ENCODE measurements at regions not wholly inside any gene's neighbourhood (a gene's known extent, or its start where the extent isn't known, plus 50 kb on each side); places are given as distances from the start of the nearest gene placed in this dataset.
A peak's percentile ranks its signal among the peaks of the same experiment; 100 is the strongest.

DNA sequence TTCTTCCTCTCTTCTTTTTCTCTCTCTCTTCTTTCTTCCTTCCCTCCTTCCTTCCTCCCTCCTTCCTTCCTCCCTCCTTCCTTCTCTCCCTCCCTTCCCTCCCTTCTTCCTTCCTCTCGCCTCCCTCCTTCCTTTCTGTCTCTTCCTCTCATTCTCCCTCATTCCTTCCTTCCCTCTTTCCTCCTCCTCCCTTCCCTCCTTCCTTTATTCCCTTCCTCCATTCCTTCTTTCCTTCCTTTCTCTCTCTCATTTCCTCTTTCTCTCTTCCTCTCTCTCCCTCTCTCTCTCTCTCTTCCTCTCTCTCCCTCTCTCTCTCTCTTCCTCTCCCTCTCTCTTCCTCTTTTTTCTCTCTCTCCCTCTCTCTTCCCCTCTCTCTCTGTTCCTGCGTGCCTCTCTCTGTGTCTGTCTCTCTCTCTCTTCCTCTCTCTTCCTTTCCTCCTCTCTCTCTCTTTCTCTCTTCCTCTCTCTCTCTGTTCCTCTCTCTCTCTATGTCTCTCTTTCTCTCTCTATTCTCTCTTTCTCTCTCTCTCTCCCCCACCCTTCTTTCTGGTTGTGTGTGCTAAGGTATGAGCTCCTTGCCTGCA is 80.1 kb upstream of the PFKP start:
- Histone ChIP-seq H3K4me3 (ENCODE audit: low read depth, low read length) (no peak overlapping the region), H3K27ac (no peak overlapping the region), H3K36me3 (replicated peaks) (no peaks in the 10 kb centered on the region), H3K27me3 (replicated peaks) (no peaks in the 10 kb centered on the region)
- TF ChIP-seq, protein P1, sequence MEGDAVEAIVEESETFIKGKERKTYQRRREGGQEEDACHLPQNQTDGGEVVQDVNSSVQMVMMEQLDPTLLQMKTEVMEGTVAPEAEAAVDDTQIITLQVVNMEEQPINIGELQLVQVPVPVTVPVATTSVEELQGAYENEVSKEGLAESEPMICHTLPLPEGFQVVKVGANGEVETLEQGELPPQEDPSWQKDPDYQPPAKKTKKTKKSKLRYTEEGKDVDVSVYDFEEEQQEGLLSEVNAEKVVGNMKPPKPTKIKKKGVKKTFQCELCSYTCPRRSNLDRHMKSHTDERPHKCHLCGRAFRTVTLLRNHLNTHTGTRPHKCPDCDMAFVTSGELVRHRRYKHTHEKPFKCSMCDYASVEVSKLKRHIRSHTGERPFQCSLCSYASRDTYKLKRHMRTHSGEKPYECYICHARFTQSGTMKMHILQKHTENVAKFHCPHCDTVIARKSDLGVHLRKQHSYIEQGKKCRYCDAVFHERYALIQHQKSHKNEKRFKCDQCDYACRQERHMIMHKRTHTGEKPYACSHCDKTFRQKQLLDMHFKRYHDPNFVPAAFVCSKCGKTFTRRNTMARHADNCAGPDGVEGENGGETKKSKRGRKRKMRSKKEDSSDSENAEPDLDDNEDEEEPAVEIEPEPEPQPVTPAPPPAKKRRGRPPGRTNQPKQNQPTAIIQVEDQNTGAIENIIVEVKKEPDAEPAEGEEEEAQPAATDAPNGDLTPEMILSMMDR (IDR thresholded peaks at IDR 0.05; ENCODE audit: low read depth, low read length, missing control alignments) = no peak
- in situ Hi-C loops (cut with HindIII; ENCODE audit: low pct_ligation_motif_present, low sequenced_read_pairs) = no loop called here
- no peak for DNase-seq

DNA sequence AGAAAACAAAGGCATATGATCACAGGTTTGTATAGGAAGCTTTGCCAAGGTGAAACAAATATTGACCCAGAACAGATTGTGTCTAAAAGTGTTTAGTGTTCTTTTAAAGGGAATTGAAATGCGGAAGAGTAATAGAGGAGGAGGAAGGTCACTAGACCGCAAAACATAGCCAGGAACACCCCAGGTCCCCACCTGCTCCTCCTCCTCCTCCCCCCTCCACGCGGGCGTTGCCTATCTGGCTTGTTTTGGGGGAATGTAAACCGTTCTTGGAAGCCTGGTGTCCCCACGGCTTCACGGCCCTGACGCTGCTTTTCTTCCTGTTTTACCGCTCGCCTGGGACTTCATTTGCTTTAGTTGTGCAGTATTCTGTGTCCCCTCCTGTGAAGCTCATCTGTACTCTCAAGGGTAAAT is 81.0 kb upstream of the PFKP start:
- no peak overlapping the region for H3K4me3 ChIP-seq (ENCODE audit: low read depth, low read length)
- no peak for DNase-seq

DNA sequence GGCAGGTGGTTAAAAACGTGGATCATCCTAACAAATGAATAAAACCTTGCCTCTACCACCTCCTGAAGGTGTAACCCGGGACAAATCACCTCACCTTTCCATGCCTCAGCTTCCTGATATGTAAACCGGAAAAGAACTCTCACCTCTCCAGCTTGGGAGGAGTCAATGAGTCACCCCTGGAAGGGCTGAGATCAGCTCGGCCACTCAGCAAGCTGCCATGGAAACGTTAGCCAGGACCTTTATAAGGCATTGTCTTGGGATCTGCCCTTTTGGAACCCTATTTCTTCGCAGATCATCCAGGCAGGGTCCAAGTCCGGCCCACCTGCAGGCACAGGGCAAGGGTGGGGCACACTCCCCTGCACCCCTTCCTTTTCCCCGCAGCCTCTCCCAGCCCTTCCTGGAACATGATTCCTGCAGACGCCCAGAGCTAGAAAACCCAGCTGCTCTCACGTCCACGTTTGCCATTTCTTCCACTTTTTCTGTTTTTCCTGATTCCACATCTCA is 81.6 kb upstream of the PFKP start:
- Histone ChIP-seq H3K27ac (no peak overlapping the region), H3K27me3 (replicated peaks) (no peaks in the 10 kb centered on the region), H3K36me3 (replicated peaks) (no peaks in the 10 kb centered on the region), H3K4me3 (ENCODE audit: low read depth, low read length) (no peak overlapping the region)
- in situ Hi-C loops (cut with HindIII; ENCODE audit: low pct_ligation_motif_present, low sequenced_read_pairs) = no loop called here
- TF ChIP-seq, protein P1 (IDR thresholded peaks at IDR 0.05; ENCODE audit: low read depth, low read length, missing control alignments) = no peak
- peak; percentile 41 for DNase-seq

More for the DNA sequence above, 81.0 kb upstream of the PFKP start:
- in situ Hi-C loops (cut with HindIII; ENCODE audit: low pct_ligation_motif_present, low sequenced_read_pairs) = no loop called here
- H3K36me3 ChIP-seq (replicated peaks) = no peaks in the 10 kb centered on the region
- TF ChIP-seq, protein P1 (IDR thresholded peaks at IDR 0.05; ENCODE audit: low read depth, low read length, missing control alignments) = no peak
- no peaks in the 10 kb centered on the region for H3K27me3 ChIP-seq (replicated peaks)
- H3K27ac ChIP-seq = no peak overlapping the region

DNA sequence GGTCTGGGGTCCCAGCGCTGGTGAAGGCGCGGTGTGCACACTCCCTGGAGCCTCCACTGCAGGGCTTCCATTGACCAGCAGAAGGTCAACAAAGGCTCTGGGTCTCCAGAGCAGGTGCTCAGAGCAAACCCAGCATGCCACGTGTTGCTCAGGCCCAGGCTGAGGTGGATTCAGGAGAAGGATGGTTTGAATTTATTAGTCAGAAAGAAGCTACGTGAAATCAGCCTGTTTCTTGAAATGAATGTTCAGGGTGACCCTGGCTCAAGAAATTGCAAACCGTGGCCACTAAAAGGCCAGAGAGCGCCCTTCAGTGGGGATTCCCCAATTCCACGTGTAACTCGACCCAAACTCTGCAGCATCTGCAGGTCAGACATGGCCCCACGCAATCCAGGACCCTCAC is 82.7 kb upstream of the PFKP start:
- no peaks in the 10 kb centered on the region for H3K36me3 ChIP-seq (replicated peaks)
- in situ Hi-C loops (cut with HindIII; ENCODE audit: low pct_ligation_motif_present, low sequenced_read_pairs) = no loop called here
- H3K27ac ChIP-seq = no peak overlapping the region
- DNase-seq = no peak
- no peak overlapping the region for H3K4me3 ChIP-seq (ENCODE audit: low read depth, low read length)
- no peaks in the 10 kb centered on the region for H3K27me3 ChIP-seq (replicated peaks)
- TF ChIP-seq, protein P1 (IDR thresholded peaks at IDR 0.05; ENCODE audit: low read depth, low read length, missing control alignments) = no peak

DNA sequence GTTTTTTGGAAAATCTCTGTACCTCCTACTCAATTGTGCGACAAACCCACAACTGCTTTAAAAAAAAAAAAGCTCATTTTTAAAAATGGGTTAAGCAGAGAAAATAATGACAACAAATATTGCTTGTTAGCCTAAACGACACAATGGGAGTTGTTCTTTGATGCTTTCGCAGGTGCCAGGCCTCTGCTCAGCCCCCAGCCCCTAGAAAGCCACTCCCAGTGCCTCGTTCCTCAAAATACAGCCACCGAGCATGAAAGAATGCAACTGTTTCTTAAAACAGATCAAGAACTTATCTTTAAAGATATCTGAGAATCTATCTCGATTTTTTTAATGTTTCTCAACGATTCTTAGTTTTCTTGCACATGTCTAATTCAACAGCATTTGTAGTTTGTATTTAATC is 85.2 kb upstream of the PFKP start:
- TF ChIP-seq, protein P1 (IDR thresholded peaks at IDR 0.05; ENCODE audit: low read depth, low read length, missing control alignments) = no peak

DNA sequence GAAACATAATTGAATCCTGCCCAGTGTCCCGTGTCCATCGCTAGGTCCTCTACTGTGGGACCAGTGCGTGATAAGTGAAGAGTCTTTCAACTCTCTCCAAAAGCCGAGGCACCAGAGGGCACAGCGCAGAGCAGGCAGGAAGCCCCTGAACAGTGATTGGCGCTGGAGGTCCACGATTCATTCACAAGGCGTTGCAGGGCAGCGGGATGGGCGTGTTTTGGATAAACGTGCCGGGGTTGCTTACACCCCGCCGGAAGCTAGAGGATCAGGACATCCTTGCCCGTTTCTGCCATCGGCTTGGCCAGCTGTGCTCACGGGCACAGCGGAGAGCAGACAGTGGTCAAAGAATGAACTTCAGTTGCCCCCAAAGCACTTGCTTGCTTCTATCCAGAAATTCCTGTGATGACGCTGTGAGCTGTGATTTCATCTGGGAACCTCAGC is 86.0 kb upstream of the PFKP start:
- in situ Hi-C loops (cut with HindIII; ENCODE audit: low pct_ligation_motif_present, low sequenced_read_pairs) = no loop called here
- H3K36me3 ChIP-seq (replicated peaks) = no peaks in the 10 kb centered on the region
- peak overlapping the region; percentile 41 for H3K4me3 ChIP-seq (ENCODE audit: low read depth, low read length)
- no peaks in the 10 kb centered on the region for H3K27me3 ChIP-seq (replicated peaks)
- TF ChIP-seq, protein P1 (IDR thresholded peaks at IDR 0.05; ENCODE audit: low read depth, low read length, missing control alignments) = no peak
- H3K27ac ChIP-seq = peak overlapping the region; percentile 54
- no peak for DNase-seq

More for the DNA sequence above, 85.2 kb upstream of the PFKP start:
- H3K27ac ChIP-seq = no peak overlapping the region
- no peak for DNase-seq
- no peaks in the 10 kb centered on the region for H3K27me3 ChIP-seq (replicated peaks)
- in situ Hi-C loops (cut with HindIII; ENCODE audit: low pct_ligation_motif_present, low sequenced_read_pairs) = no loop called here
- no peak overlapping the region for H3K4me3 ChIP-seq (ENCODE audit: low read depth, low read length)
- no peaks in the 10 kb centered on the region for H3K36me3 ChIP-seq (replicated peaks)

All from brain microvascular endothelial cell (primary cell).